VCaP (cell line): ENCODE measurements at regions not wholly inside any gene's neighbourhood (a gene's known extent, or its start where the extent isn't known, plus 50 kb on each side); places are given as distances from the start of the nearest gene placed in this dataset.

Source experiments
- H3K27ac ChIP-seq: fragments of 450-650 bp; 2 replicates; pipeline ENCODE4 v1.5.1; 2017
- TF ChIP-seq, protein P1 (sequence below): fragments of 450-650 bp; conservative IDR thresholded peaks from 2 replicates; pipeline ENCODE4 v1.5.1; 2017; ENCODE audit warnings: mild to moderate bottlenecking, moderate library complexity

- no peak overlapping the region for H3K27ac ChIP-seq
- TF ChIP-seq, protein P1, sequence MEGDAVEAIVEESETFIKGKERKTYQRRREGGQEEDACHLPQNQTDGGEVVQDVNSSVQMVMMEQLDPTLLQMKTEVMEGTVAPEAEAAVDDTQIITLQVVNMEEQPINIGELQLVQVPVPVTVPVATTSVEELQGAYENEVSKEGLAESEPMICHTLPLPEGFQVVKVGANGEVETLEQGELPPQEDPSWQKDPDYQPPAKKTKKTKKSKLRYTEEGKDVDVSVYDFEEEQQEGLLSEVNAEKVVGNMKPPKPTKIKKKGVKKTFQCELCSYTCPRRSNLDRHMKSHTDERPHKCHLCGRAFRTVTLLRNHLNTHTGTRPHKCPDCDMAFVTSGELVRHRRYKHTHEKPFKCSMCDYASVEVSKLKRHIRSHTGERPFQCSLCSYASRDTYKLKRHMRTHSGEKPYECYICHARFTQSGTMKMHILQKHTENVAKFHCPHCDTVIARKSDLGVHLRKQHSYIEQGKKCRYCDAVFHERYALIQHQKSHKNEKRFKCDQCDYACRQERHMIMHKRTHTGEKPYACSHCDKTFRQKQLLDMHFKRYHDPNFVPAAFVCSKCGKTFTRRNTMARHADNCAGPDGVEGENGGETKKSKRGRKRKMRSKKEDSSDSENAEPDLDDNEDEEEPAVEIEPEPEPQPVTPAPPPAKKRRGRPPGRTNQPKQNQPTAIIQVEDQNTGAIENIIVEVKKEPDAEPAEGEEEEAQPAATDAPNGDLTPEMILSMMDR, result no peak
Observed at GRCh38 chr1:116232989-116233514, 121.9 kb downstream of the MAB21L3 start.

GRCh38 chr1:116234429-116234828, 123.2 kb downstream of the MAB21L3 start:
- no peak overlapping the region for H3K27ac ChIP-seq
- TF ChIP-seq, protein P1, result no peak

- no peak overlapping the region for H3K27ac ChIP-seq
- TF ChIP-seq, protein P1, result no peak
Observed at GRCh38 chr1:116239916-116240315, 128.7 kb downstream of the MAB21L3 start.

- TF ChIP-seq, protein P1, result no peak
- H3K27ac ChIP-seq, result peak overlapping the region; percentile 69
Observed at GRCh38 chr1:116242741-116243140, 130.3 kb upstream of the ATP1A1 start.

DNA sequence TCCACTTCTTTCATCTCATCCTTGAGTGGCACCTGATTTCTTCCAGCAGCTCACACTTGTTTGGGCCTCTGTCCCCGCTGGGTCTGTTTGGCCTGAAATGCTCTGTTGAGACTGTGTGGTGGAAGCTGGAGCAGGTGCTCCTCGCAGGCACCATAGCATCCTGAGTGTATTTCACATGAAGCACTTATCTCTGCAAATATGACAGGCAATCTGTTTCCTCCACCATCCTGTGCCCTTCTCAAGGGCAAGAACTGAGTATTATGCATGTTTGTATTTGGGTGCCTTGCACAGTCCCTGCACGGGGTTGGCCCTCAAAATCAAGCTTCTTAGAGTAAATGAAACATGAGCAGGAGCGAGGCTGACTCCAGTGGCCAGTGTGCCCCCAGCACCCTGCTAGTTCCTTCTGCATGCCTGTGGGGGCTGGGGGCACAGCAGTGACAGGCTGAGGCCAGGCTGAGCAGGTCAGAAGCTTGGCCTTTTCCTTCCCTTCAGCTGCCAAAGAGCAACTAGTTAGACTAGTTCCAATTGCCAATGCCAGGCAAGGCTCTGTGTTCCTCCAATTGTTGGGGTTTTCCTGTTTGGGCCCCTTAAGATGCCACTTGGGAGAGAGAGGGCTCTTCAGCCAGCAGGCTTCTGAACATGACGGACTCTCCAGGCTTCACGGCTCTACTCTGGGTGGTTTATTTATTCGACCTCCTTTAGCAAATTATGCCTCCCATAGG, 129.6 kb upstream of the ATP1A1 start:
- TF ChIP-seq, protein P1, result no peak

DNA sequence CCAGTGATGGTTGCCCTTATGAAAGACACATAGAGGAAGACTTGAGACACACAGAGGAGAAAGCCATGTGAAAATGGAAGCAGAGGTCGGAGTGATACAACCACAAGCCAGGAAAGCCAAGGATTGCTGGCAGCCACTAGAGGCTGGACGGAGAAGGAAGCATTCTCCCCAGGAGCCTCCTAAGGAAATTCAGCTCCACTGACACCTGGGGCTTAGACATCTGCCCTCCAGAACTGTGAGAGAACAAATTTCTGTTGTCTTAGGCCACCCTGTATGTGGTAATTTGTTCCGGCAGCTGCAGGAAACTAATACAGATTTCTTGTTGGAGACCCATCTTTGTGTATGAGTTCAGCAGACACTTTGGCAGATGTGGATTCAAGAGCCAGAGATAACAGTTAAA, 126.9 kb upstream of the ATP1A1 start:
- H3K27ac ChIP-seq, result no peak overlapping the region

More for the DNA sequence above, 129.6 kb upstream of the ATP1A1 start:
- peak overlapping the region; percentile 69 for H3K27ac ChIP-seq

GRCh38 chr1:116252271-116252670, 120.8 kb upstream of the ATP1A1 start:
- no peak overlapping the region for H3K27ac ChIP-seq
- TF ChIP-seq, protein P1, result no peak

More for the DNA sequence above, 126.9 kb upstream of the ATP1A1 start:
- TF ChIP-seq, protein P1, result no peak
